Fibroblast of lung (primary cell): ENCODE measurements at regions not wholly inside any gene's neighbourhood (a gene's known extent, or its start where the extent isn't known, plus 50 kb on each side); places are given as distances from the start of the nearest gene placed in this dataset.
A peak's percentile ranks its signal among the peaks of the same experiment; 100 is the strongest.

Experiments
- DNase-seq, 2 donors: peaks; one replicate each; pipeline versions ENCODE4 v3.0.0 to v3.0.0-alpha.2; 2010; ENCODE audit warnings: low read depth in 2 of 2
- H2AFZ ChIP-seq: 2 replicates; pipeline ENCODE4 v1.5.1; 2012; ENCODE audit warnings: low read length, control low read depth, inconsistent platforms
- H3K27ac ChIP-seq: 2 replicates; pipeline ENCODE4 v1.5.1; 2011; ENCODE audit warnings: low read length, control low read depth; ENCODE audit not compliant: insufficient read depth
- H3K27me3 ChIP-seq: 2 replicates; pipeline ENCODE4 v1.5.1; 2011; ENCODE audit warnings: mild to moderate bottlenecking, low read length; ENCODE audit not compliant: control insufficient read depth, insufficient read depth
- H3K36me3 ChIP-seq: 2 replicates; pipeline ENCODE4 v1.5.1; 2011; ENCODE audit warnings: low read length; ENCODE audit not compliant: control insufficient read depth, insufficient read depth
- H3K4me1 ChIP-seq: 2 replicates; pipeline ENCODE4 v1.5.1; 2011; ENCODE audit warnings: low read length; ENCODE audit not compliant: control insufficient read depth, insufficient read depth; ENCODE audit errors: extremely low read depth
- H3K4me2 ChIP-seq: 2 replicates; pipeline ENCODE4 v1.5.1; 2011; ENCODE audit warnings: low read length, control low read depth; ENCODE audit not compliant: insufficient read depth; ENCODE audit errors: extremely low read depth
- H3K4me3 ChIP-seq, 4 experiments: fragments of 200-600 bp in 1 of 4; sonication (generic) in 1 of 4; replicated peaks in 1 of 4; 2 replicates each; pipeline ENCODE4 v1.5.1; 2011 to 2016; ENCODE audit warnings: low read length in 4 of 4, low read depth in 3 of 4, mild to moderate bottlenecking in 3 of 4, control low read depth in 2 of 4, inconsistent platforms in 1 of 4, mixed read lengths in 1 of 4; ENCODE audit not compliant: insufficient read depth in 1 of 4; ENCODE audit errors: control extremely low read depth in 1 of 4
- H3K79me2 ChIP-seq: 2 replicates; pipeline ENCODE4 v1.5.1; 2012; ENCODE audit warnings: mild to moderate bottlenecking, low read length, inconsistent platforms; ENCODE audit not compliant: control insufficient read depth, insufficient read depth
- H3K9ac ChIP-seq: 2 replicates; pipeline ENCODE4 v1.5.1; 2011; ENCODE audit warnings: mild to moderate bottlenecking, low read length, control low read depth; ENCODE audit not compliant: insufficient read depth
- H3K9me3 ChIP-seq: 2 replicates; pipeline ENCODE4 v1.5.1; 2012; ENCODE audit warnings: low read depth, low read length; ENCODE audit not compliant: control insufficient read depth, insufficient read depth
- H4K20me1 ChIP-seq: 2 replicates; pipeline ENCODE4 v1.5.1; 2011; ENCODE audit warnings: low read length; ENCODE audit not compliant: control insufficient read depth, insufficient read depth; ENCODE audit errors: extremely low read depth
- EZH2 ChIP-seq: IDR thresholded peaks from 2 replicates; pipeline ENCODE4 v1.5.1; 2012; ENCODE audit warnings: low read length, control low read depth, mild to moderate bottlenecking; ENCODE audit errors: missing control alignments
- TF ChIP-seq, protein P1 (sequence below), 2 donors: IDR thresholded peaks in 1 of 2; conservative IDR thresholded peaks in 1 of 2; 1 replicate in 1 of 2; 2 replicates in 1 of 2; pipeline ENCODE4 v1.5.1; 2011 to 2012; ENCODE audit warnings: low read length in 2 of 2, control low read depth in 1 of 2, inconsistent platforms in 1 of 2, low read depth in 1 of 2, mild to moderate bottlenecking in 1 of 2

- Histone ChIP-seq H3K9me3 (no peaks in the 10 kb centered on the region), H3K4me1 (peaks cover 5% of the 10 kb centered on the region), H3K27me3 (no peaks in the 10 kb centered on the region), H2AFZ (no peak overlapping the region), H3K4me2 (no peak overlapping the region), H3K27ac (no peak overlapping the region), H4K20me1 (no peaks in the 10 kb centered on the region), H3K79me2 (no peaks in the 10 kb centered on the region), H3K4me3 (no peak overlapping the region), H3K9ac (no peak overlapping the region), H3K36me3 (no peaks in the 10 kb centered on the region)
- no peak for TF ChIP-seq EZH2
- TF ChIP-seq, protein P1, sequence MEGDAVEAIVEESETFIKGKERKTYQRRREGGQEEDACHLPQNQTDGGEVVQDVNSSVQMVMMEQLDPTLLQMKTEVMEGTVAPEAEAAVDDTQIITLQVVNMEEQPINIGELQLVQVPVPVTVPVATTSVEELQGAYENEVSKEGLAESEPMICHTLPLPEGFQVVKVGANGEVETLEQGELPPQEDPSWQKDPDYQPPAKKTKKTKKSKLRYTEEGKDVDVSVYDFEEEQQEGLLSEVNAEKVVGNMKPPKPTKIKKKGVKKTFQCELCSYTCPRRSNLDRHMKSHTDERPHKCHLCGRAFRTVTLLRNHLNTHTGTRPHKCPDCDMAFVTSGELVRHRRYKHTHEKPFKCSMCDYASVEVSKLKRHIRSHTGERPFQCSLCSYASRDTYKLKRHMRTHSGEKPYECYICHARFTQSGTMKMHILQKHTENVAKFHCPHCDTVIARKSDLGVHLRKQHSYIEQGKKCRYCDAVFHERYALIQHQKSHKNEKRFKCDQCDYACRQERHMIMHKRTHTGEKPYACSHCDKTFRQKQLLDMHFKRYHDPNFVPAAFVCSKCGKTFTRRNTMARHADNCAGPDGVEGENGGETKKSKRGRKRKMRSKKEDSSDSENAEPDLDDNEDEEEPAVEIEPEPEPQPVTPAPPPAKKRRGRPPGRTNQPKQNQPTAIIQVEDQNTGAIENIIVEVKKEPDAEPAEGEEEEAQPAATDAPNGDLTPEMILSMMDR (conservative IDR thresholded peaks at IDR 0.05 in 1 of 2, IDR thresholded peaks at IDR 0.05 in 1 of 2; ENCODE audit: low read depth in 1 of 2, low read length in 2 of 2): no peak
- DNase-seq: no peak
Measured at GRCh38 chr7:33842150-33842549, 63.2 kb upstream of the BMPER start.

- DNase-seq: peak; percentile 64 to 66
- Histone ChIP-seq H3K79me2 (no peaks in the 10 kb centered on the region), H3K27ac (no peak overlapping the region), H3K4me2 (no peak overlapping the region), H3K9me3 (no peaks in the 10 kb centered on the region), H3K4me3 (no peak overlapping the region), H3K4me1 (peaks cover 8% of the 10 kb centered on the region), H4K20me1 (no peaks in the 10 kb centered on the region), H3K27me3 (no peaks in the 10 kb centered on the region), H3K9ac (no peak overlapping the region), H2AFZ (no peak overlapping the region), H3K36me3 (no peaks in the 10 kb centered on the region)
- TF ChIP-seq, protein P1 (conservative IDR thresholded peaks at IDR 0.05 in 1 of 2, IDR thresholded peaks at IDR 0.05 in 1 of 2; ENCODE audit: low read depth in 1 of 2, low read length in 2 of 2): no peak
- no peak for TF ChIP-seq EZH2
Measured at GRCh38 chr7:33845991-33846509, 59.3 kb upstream of the BMPER start.

DNA sequence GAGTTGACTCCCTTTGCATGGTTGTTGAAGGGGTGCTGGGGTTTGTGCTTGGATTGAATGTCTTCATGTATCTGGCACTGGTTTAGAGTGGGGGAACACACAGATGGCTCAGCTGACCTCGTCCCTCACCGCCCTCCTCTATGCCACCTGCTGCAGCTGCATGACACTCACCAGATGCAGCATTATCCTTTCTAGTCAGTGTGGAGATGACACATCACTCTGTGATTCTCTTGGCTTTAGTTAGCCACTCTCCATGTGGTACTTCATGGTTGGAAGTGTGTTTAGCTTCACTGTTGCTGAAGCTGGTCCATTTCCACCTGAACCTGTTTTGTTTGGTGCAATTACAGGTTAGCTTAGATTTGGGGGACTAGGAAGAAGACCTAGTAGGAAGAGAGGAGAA is 56.3 kb upstream of the BMPER start:
- DNase-seq: peak in 1 of 2 donors; percentile 73
- no peaks in the 10 kb centered on the region for H3K36me3 ChIP-seq
- H3K4me1 ChIP-seq: peaks cover 6% of the 10 kb centered on the region
- H3K9me3 ChIP-seq: no peaks in the 10 kb centered on the region
- H3K9ac ChIP-seq: no peak overlapping the region
- no peak overlapping the region for H3K4me3 ChIP-seq
- H3K4me2 ChIP-seq: no peak overlapping the region
- no peak overlapping the region for H2AFZ ChIP-seq
- H3K27me3 ChIP-seq: no peaks in the 10 kb centered on the region
- no peak for TF ChIP-seq EZH2
- TF ChIP-seq, protein P1 (conservative IDR thresholded peaks at IDR 0.05 in 1 of 2, IDR thresholded peaks at IDR 0.05 in 1 of 2; ENCODE audit: low read depth in 1 of 2, low read length in 2 of 2): no peak
- H3K79me2 ChIP-seq: no peaks in the 10 kb centered on the region
- H3K27ac ChIP-seq: no peak overlapping the region
- H4K20me1 ChIP-seq: no peaks in the 10 kb centered on the region
